ENCODE measurements at regions not wholly inside any gene's neighbourhood (a gene's known extent, or its start where the extent isn't known, plus 50 kb on each side); places are given as distances from the start of the nearest gene placed in this dataset.

DNA sequence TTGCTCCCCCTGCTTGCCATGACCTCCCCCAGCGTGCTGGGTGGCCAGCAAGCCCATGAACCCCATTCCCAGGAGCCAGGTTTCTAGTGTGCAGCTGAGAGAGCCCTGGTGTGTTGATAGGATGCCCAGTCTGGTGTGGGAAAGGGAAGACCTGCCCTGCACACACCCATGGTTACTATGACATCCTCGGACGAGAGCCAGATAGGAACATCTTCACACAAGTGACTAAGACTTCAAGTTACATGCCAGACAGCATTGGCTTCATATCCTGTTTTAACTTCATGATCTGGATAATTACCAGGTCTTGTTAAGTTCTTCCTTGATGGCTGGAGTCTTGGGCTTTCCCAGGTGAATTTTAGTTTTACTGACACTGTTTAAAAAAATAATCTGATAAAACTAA is 196.6 kb upstream of the EGLN3 start:
- intact Hi-C loops (cut with micrococcal nuclease) (no loop called here), in situ Hi-C loops (cut with MboI) (no loop called here)
- Histone ChIP-seq H3K4me3 (no peak overlapping the region), H3K9ac (ENCODE audit: insufficient read depth in 1 of 2, low read depth in 2 of 2, low read length in 2 of 2) (no peak overlapping the region), H3K4me1 (replicated peaks in 1 of 2; ENCODE audit: control insufficient read depth in 2 of 2, insufficient read depth in 2 of 2, low read length in 2 of 2) (no peaks in the 10 kb centered on the region), H3K9me3 (replicated peaks; ENCODE audit: control insufficient read depth, insufficient read depth, low read depth, low read length) (no peaks in the 10 kb centered on the region), H3K79me2 (ENCODE audit: control insufficient read depth, insufficient read depth, low read length) (no peaks in the 10 kb centered on the region), H3K27me3 (ENCODE audit: control insufficient read depth in 2 of 2, insufficient read depth in 2 of 2, low read length in 2 of 2) (0 out of 5 replicates have a peak, but pooled peaks cover 0 to 4% of the 10 kb centered on the region in 2 experiments), H3K4me2 (ENCODE audit: insufficient read depth, low read length) (no peak overlapping the region), H2AFZ (ENCODE audit: low read depth, low read length) (no peak overlapping the region), H3K9me1 (ENCODE audit: control insufficient read depth, insufficient read depth, low read length) (no peaks in the 10 kb centered on the region), H3K36me3 (ENCODE audit: control insufficient read depth, insufficient read depth, low read length) (no peaks in the 10 kb centered on the region), H3K27ac (ENCODE audit: extremely low read depth, low read depth, low read length) (no peak overlapping the region), H4K20me1 (replicated peaks; ENCODE audit: control insufficient read depth, insufficient read depth, low read length) (no peaks in the 10 kb centered on the region)
- FAIRE-seq: no peak
- DNase-seq (ENCODE audit: extremely low read depth in 1 of 4, low spot score in 3 of 4): no peak
- ATAC-seq: no peak
- 0% methylated on average over 3 of the region's 3 CpGs for WGBS (ENCODE audit: insufficient coverage, low coverage, missing lambda C conversion rate)
- no TSS peak for BruUV-seq (replicated peaks)
- TF ChIP-seq ATF1 (CRISPR knock-in tag; IDR thresholded peaks at IDR 0.05) (no peak), ATF1 (tag; IDR thresholded peaks at IDR 0.05) (no peak), ZNF184 (CRISPR knock-in tag; IDR thresholded peaks at IDR 0.05) (no peak), MAFF (IDR thresholded peaks at IDR 0.05; ENCODE audit: low read length) (no peak), MBD2 (IDR thresholded peaks at IDR 0.05; ENCODE audit: borderline replicate concordance, low read depth) (no peak), ZNF165 (CRISPR knock-in tag; IDR thresholded peaks at IDR 0.05; ENCODE audit: borderline replicate concordance) (no peak), CTBP1 (IDR thresholded peaks at IDR 0.05; ENCODE audit: borderline replicate concordance) (no peak), HMGN3 (IDR thresholded peaks at IDR 0.05; ENCODE audit: borderline replicate concordance, extremely low read depth, insufficient read length, low read depth, low read length) (no peak), ZNF445 (CRISPR knock-in tag; IDR thresholded peaks at IDR 0.05; ENCODE audit: low read depth) (no peak), NR3C1 (CRISPR knock-in tag; IDR thresholded peaks at IDR 0.05) (no peak), ZFP1 (CRISPR knock-in tag; IDR thresholded peaks at IDR 0.05) (no peak)
- TF ChIP-seq, protein P1, sequence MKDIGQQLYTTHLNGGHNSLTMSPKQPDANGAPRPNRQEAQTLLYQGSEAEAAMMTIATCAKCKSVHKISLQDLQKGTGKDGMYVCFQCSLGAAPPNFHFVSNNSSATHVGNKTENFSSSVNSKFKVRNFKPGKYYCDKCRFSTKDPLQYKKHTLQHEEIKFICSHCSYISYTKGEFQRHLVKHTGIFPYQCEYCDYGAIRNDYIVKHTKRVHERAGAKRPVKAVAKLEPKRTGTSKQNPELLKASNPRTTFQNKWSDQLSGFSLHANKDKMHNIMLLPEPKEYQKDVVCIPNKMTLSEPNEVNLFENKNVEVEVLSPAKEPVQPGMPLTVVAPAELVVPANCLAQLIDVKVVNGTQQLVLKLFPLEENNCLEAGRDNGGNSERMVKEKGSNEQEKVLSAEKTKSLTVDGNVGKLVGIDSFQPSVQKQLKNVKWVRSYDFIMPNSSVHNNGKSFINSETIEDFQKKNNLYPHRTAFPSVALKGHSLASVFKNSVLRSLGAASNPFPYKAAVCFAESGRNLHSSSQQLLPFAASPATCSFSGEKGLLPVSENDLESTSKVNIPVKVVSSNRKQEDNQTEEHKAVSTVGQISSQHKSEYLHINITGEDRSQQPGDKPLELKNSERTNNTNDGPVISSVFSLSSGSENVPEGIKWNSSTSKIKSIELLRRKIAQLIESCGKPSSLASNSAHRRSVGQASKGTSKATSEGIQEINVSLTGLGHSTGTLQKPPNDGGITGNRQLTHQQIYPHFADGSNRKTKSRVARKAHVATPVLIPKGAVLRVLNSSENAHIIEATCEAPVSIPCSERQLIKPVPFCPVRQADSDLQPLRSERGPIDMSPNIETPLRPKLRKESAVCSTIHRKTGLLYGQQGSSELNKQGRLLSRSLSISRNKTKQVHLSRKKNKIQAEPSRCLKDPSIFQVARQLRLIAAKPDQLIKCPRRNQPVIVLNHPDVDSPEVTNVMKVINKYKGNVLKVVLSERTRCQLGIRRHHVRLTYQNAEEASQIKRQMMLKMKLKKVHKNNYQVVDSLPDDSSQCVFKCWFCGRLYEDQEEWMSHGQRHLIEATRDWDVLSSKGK (CRISPR knock-in tag; IDR thresholded peaks at IDR 0.05): no peak
- TF ChIP-seq, protein P2, sequence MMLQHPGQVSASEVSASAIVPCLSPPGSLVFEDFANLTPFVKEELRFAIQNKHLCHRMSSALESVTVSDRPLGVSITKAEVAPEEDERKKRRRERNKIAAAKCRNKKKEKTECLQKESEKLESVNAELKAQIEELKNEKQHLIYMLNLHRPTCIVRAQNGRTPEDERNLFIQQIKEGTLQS (IDR thresholded peaks at IDR 0.05): no peak
- TF ChIP-seq, protein P2 (CRISPR knock-in tag; conservative IDR thresholded peaks at IDR 0.05): no peak
- CTCF ChIA-PET (ENCODE audit: low intra/inter-chr PET ratio): no interaction called here
- POLR2A ChIA-PET: no interaction called here

Data from K562 (cell line).